ENCODE measurements at regions not wholly inside any gene's neighbourhood (a gene's known extent, or its start where the extent isn't known, plus 50 kb on each side); places are given as distances from the start of the nearest gene placed in this dataset.

DNA sequence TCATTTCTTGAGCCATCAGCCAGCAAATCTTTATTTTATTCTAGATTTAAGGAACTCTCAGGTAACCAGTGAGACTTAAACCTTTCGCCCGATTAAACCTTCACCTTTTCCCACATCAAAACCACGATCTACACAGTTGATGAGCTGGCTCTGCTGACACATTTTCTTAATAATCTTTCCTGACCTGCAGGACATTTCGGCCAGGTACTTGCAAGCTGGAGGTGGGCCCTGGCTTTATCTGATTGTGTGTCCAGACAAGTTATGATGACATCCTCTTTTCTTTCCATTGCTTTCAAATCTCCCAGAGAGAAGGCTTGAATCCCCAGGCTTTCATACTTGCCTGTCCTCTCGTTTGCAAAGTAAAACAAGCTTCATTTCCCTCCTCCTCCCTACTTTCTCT, 144.2 kb downstream of the EFNB2 start:
- TF ChIP-seq, protein P1, sequence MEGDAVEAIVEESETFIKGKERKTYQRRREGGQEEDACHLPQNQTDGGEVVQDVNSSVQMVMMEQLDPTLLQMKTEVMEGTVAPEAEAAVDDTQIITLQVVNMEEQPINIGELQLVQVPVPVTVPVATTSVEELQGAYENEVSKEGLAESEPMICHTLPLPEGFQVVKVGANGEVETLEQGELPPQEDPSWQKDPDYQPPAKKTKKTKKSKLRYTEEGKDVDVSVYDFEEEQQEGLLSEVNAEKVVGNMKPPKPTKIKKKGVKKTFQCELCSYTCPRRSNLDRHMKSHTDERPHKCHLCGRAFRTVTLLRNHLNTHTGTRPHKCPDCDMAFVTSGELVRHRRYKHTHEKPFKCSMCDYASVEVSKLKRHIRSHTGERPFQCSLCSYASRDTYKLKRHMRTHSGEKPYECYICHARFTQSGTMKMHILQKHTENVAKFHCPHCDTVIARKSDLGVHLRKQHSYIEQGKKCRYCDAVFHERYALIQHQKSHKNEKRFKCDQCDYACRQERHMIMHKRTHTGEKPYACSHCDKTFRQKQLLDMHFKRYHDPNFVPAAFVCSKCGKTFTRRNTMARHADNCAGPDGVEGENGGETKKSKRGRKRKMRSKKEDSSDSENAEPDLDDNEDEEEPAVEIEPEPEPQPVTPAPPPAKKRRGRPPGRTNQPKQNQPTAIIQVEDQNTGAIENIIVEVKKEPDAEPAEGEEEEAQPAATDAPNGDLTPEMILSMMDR (IDR thresholded peaks at IDR 0.05; ENCODE audit: low read depth, low read length, poor library complexity, severe bottlenecking), result no peak
- no peak for TF ChIP-seq EZH2phosphoT487 (IDR thresholded peaks at IDR 0.05; ENCODE audit: borderline replicate concordance, low read length)
